H9 (cell line): ENCODE measurements at regions not wholly inside any gene's neighbourhood (a gene's known extent, or its start where the extent isn't known, plus 50 kb on each side); places are given as distances from the start of the nearest gene placed in this dataset.

Source experiments
- DNase-seq: peaks from one replicate; pipeline ENCODE4 v3.0.0-alpha.2; 2017
- H2AFZ ChIP-seq: one replicate; pipeline ENCODE4 v1.6.1; 2013; ENCODE audit warnings: mild to moderate bottlenecking, low read length, control low read depth, moderate library complexity
- H2AK5ac ChIP-seq: 2 replicates; pipeline ENCODE4 v1.6.1; 2013; ENCODE audit warnings: low read length, control low read depth, mixed read lengths; ENCODE audit not compliant: insufficient read length
- H2BK120ac ChIP-seq: one replicate; pipeline ENCODE4 v1.6.1; 2013; ENCODE audit warnings: low read depth, mild to moderate bottlenecking, low read length, control low read depth, inconsistent platforms; ENCODE audit not compliant: poor library complexity, severe bottlenecking
- H2BK12ac ChIP-seq: 2 replicates; pipeline ENCODE4 v1.6.1; 2013; ENCODE audit warnings: low read length, control low read depth, mixed read lengths, low read depth; ENCODE audit not compliant: insufficient read length
- H2BK15ac ChIP-seq: 2 replicates; pipeline ENCODE4 v1.6.1; 2013; ENCODE audit warnings: low read depth, low read length, control low read depth
- H2BK20ac ChIP-seq: one replicate; pipeline ENCODE4 v1.6.1; 2013; ENCODE audit warnings: low read depth, mild to moderate bottlenecking, low read length, control low read depth, inconsistent platforms; ENCODE audit not compliant: poor library complexity, severe bottlenecking
- H2BK5ac ChIP-seq: 2 replicates; pipeline ENCODE4 v1.6.1; 2013; ENCODE audit warnings: low read length, control low read depth, mixed read lengths; ENCODE audit not compliant: insufficient read length
- H3K14ac ChIP-seq: 2 replicates; pipeline ENCODE4 v1.6.1; 2013; ENCODE audit warnings: low read length, control low read depth; ENCODE audit not compliant: insufficient read depth
- H3K18ac ChIP-seq: 2 replicates; pipeline ENCODE4 v1.6.1; 2013; ENCODE audit warnings: low read depth, mild to moderate bottlenecking, mixed read lengths, low read length, control low read depth; ENCODE audit not compliant: insufficient read length
- H3K23ac ChIP-seq: 2 replicates; pipeline ENCODE4 v1.6.1; 2013; ENCODE audit warnings: low read length, control low read depth, mixed read lengths, low read depth; ENCODE audit not compliant: insufficient read length
- H3K23me2 ChIP-seq: 2 replicates; pipeline ENCODE4 v1.6.1; 2013; ENCODE audit warnings: low read depth, mild to moderate bottlenecking, mixed read lengths, low read length, control low read depth; ENCODE audit not compliant: insufficient read length, poor library complexity, severe bottlenecking
- H3K27ac ChIP-seq: 2 replicates; pipeline ENCODE4 v1.5.1; 2013; ENCODE audit warnings: low read length, control low read depth, mixed read lengths, low read depth; ENCODE audit not compliant: insufficient read length
- H3K27me3 ChIP-seq: 2 replicates; pipeline ENCODE4 v1.6.1; 2013; ENCODE audit warnings: low read length, control low read depth, inconsistent platforms; ENCODE audit not compliant: insufficient read depth
- H3K4ac ChIP-seq: 2 replicates; pipeline ENCODE4 v1.6.1; 2013; ENCODE audit warnings: low read depth, mild to moderate bottlenecking, control low read depth, inconsistent platforms, low read length, moderate library complexity
- H3K4me1 ChIP-seq: 2 replicates; pipeline ENCODE4 v1.6.1; 2013; ENCODE audit warnings: low read length, control low read depth, inconsistent platforms; ENCODE audit not compliant: insufficient read depth
- H3K4me2 ChIP-seq: 2 replicates; pipeline ENCODE4 v1.6.1; 2013; ENCODE audit warnings: low read length, control low read depth, mixed read lengths; ENCODE audit not compliant: insufficient read length, insufficient read depth
- H3K56ac ChIP-seq: 2 replicates; pipeline ENCODE4 v1.6.1; 2013; ENCODE audit warnings: low read depth, mild to moderate bottlenecking, mixed read lengths, low read length, control low read depth; ENCODE audit not compliant: insufficient read length
- H3K79me1 ChIP-seq: 2 replicates; pipeline ENCODE4 v1.6.1; 2013; ENCODE audit warnings: low read depth, mild to moderate bottlenecking, moderate library complexity, low read length, control low read depth, inconsistent platforms; ENCODE audit not compliant: insufficient read depth, poor library complexity, severe bottlenecking
- H3K79me2 ChIP-seq: 2 replicates; pipeline ENCODE4 v1.6.1; 2013; ENCODE audit warnings: low read length, control low read depth, inconsistent platforms; ENCODE audit not compliant: insufficient read depth
- H3K9ac ChIP-seq: 2 replicates; pipeline ENCODE4 v1.6.1; 2013; ENCODE audit warnings: low read length, control low read depth, mixed read lengths; ENCODE audit not compliant: insufficient read length; ENCODE audit errors: extremely low read depth
- H3K9me3 ChIP-seq: one replicate; pipeline ENCODE4 v1.6.1; 2013; ENCODE audit warnings: low read depth, low read length, inconsistent platforms; ENCODE audit not compliant: control insufficient read depth
- H3T11ph ChIP-seq: one replicate; pipeline ENCODE4 v1.6.1; 2013; ENCODE audit warnings: mild to moderate bottlenecking, low read length, control low read depth, inconsistent platforms
- H4K20me1 ChIP-seq: one replicate; pipeline ENCODE4 v1.6.1; 2013; ENCODE audit not compliant: control insufficient read depth, insufficient read length, insufficient read depth
- H4K5ac ChIP-seq: 2 replicates; pipeline ENCODE4 v1.6.1; 2013; ENCODE audit warnings: low read depth, mild to moderate bottlenecking, mixed read lengths, low read length, control low read depth; ENCODE audit not compliant: insufficient read length
- H4K8ac ChIP-seq: replicated peaks from 2 replicates; pipeline ENCODE4 v1.6.1; 2013; ENCODE audit warnings: low read length, control low read depth, mixed read lengths, low read depth; ENCODE audit not compliant: insufficient read length
- H4K91ac ChIP-seq: 2 replicates; pipeline ENCODE4 v1.6.1; 2013; ENCODE audit warnings: low read depth, mild to moderate bottlenecking, moderate library complexity, mixed read lengths, low read length, control low read depth; ENCODE audit not compliant: insufficient read length
- H3K27ac Mint-ChIP-seq, 3 experiments: 2 replicates in 2 of 3; 3 replicates in 1 of 3; pipeline ENCODE4 v1.8.0; 2020 to 2021; ENCODE audit warnings: mixed read lengths in 3 of 3, mild to moderate bottlenecking in 1 of 3, moderate library complexity in 1 of 3
- H3K27me3 Mint-ChIP-seq: 2 replicates; pipeline ENCODE4 v1.8.0; 2021; ENCODE audit warnings: low read depth, mild to moderate bottlenecking, moderate library complexity, mixed read lengths
- H3K36me3 Mint-ChIP-seq, 3 experiments: 2 replicates in 2 of 3; 3 replicates in 1 of 3; pipeline ENCODE4 v1.8.0; 2020 to 2021; ENCODE audit warnings: low read depth in 3 of 3, mixed read lengths in 3 of 3; ENCODE audit not compliant: insufficient read depth in 1 of 3
- H3K4me1 Mint-ChIP-seq, 2 experiments: 2 replicates each; pipeline ENCODE4 v1.8.0; 2020; ENCODE audit warnings: mixed read lengths in 2 of 2
- H3K4me3 Mint-ChIP-seq, 2 experiments: 2 replicates in 1 of 2; 3 replicates in 1 of 2; pipeline ENCODE4 v1.8.0; 2020 to 2021; ENCODE audit warnings: mild to moderate bottlenecking in 2 of 2, mixed read lengths in 2 of 2, moderate library complexity in 1 of 2
- H3K9me3 Mint-ChIP-seq, 2 experiments: 2 replicates in 1 of 2; 3 replicates in 1 of 2; pipeline ENCODE4 v1.8.0; 2020; ENCODE audit warnings: mild to moderate bottlenecking in 2 of 2, mixed read lengths in 2 of 2, moderate library complexity in 1 of 2
- WGBS: extraction: QIAGEN DNeasy Blood & Tissue Kit; methylation state at CpG from one replicate; pipeline ENCODE4 v1.1.7; 2013; ENCODE audit warnings: missing lambda C conversion rate, low lambda C conversion rate, mixed read lengths; ENCODE audit not compliant: insufficient read length; ENCODE audit errors: extremely low coverage; 5-methylcytosine and 5-hydroxymethylcytosine counted together
- TF ChIP-seq, protein P1 (sequence below): fragments of 200-600 bp; sonication (generic); conservative IDR thresholded peaks from 3 replicates; pipeline ENCODE4 v1.8.0; 2021; ENCODE audit warnings: antibody characterized with exemption, mild to moderate bottlenecking

DNA sequence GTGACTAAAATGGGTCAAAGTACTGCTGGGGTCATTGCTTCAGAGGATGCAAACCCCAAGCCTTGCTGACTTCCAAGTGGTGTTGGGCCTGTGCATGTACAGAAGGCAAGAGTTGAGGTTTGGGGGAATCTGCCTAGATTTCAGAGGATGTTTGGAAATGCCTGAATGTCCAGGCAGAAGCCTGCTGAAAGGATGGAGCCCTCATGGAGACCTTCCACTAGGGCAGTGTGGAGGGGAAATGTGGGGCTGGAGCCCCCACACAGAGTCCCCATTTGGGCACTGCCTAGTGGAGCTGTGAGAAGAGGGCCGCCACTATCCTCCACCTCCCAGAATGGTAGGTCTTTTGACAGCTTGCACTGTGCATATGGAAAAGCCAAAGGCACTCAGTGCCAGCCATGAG, 377.7 kb upstream of the TRPC7 start:
- H2BK120ac ChIP-seq: no peak overlapping the region
- H3K14ac ChIP-seq: no peak overlapping the region
- peaks cover 2 to 9% of the 10 kb centered on the region in 2 experiments; a peak in 3 of 4 replicates for H3K4me1 Mint-ChIP-seq
- H3K9ac ChIP-seq: no peak overlapping the region
- H3K4me2 ChIP-seq: no peak overlapping the region
- no peaks in the 10 kb centered on the region for H3K27me3 Mint-ChIP-seq
- H3K36me3 Mint-ChIP-seq: peaks cover 25 to 41% (median 25%) of the 10 kb centered on the region in 3 experiments
- H3K56ac ChIP-seq: no peak overlapping the region
- H3K4me3 Mint-ChIP-seq: no peak overlapping the region
- no peaks in the 10 kb centered on the region for H3K79me2 ChIP-seq
- H2BK15ac ChIP-seq: no peak overlapping the region
- H3K4ac ChIP-seq: no peak overlapping the region
- peaks cover 38 to 48% of the 10 kb centered on the region in 2 experiments for H3K9me3 Mint-ChIP-seq
- no peak overlapping the region for H3T11ph ChIP-seq
- H2BK20ac ChIP-seq: no peak overlapping the region
- no peak overlapping the region for H2BK5ac ChIP-seq
- no peaks in the 10 kb centered on the region for H3K79me1 ChIP-seq
- TF ChIP-seq, protein P1, sequence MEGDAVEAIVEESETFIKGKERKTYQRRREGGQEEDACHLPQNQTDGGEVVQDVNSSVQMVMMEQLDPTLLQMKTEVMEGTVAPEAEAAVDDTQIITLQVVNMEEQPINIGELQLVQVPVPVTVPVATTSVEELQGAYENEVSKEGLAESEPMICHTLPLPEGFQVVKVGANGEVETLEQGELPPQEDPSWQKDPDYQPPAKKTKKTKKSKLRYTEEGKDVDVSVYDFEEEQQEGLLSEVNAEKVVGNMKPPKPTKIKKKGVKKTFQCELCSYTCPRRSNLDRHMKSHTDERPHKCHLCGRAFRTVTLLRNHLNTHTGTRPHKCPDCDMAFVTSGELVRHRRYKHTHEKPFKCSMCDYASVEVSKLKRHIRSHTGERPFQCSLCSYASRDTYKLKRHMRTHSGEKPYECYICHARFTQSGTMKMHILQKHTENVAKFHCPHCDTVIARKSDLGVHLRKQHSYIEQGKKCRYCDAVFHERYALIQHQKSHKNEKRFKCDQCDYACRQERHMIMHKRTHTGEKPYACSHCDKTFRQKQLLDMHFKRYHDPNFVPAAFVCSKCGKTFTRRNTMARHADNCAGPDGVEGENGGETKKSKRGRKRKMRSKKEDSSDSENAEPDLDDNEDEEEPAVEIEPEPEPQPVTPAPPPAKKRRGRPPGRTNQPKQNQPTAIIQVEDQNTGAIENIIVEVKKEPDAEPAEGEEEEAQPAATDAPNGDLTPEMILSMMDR: no peak
- no peaks in the 10 kb centered on the region for H3K23me2 ChIP-seq
- DNase-seq: no peak
- H4K20me1 ChIP-seq: no peaks in the 10 kb centered on the region
- H3K4me1 ChIP-seq: no peaks in the 10 kb centered on the region
- no peak overlapping the region for H2BK12ac ChIP-seq
- H2AK5ac ChIP-seq: no peak overlapping the region
- H4K5ac ChIP-seq: no peak overlapping the region
- H2AFZ ChIP-seq: no peak overlapping the region
- no peak overlapping the region for H4K8ac ChIP-seq
- WGBS: no CpG with 5 or more reads among the region's 1 CpG
- no peak overlapping the region for H3K27ac Mint-ChIP-seq
- no peak overlapping the region for H3K18ac ChIP-seq
- peaks cover 9% of the 10 kb centered on the region for H3K9me3 ChIP-seq
- H3K27me3 ChIP-seq: no peaks in the 10 kb centered on the region
- H3K27ac ChIP-seq: no peak overlapping the region
- H3K23ac ChIP-seq: no peak overlapping the region
- H4K91ac ChIP-seq: no peak overlapping the region
